ENCODE measurements at regions not wholly inside any gene's neighbourhood (a gene's known extent, or its start where the extent isn't known, plus 50 kb on each side); places are given as distances from the start of the nearest gene placed in this dataset.
A peak's percentile ranks its signal among the peaks of the same experiment; 100 is the strongest.

- Histone ChIP-seq H3K9me2 (no peaks in the 10 kb centered on the region), H3K9ac (no peak overlapping the region), H3K4me1 (ENCODE audit: control insufficient read depth in 1 of 2, insufficient read depth in 2 of 2, low read depth in 1 of 2, low read length in 1 of 2) (peaks cover 0 to 4% of the 10 kb centered on the region in 2 experiments; a peak in 1 of 4 replicates), H2AFZ (ENCODE audit: low read depth) (no peak overlapping the region), H4K20me1 (ENCODE audit: insufficient read depth) (no peaks in the 10 kb centered on the region), H3K9me3 (peaks cover 10% of the 10 kb centered on the region; the same call in 1 of the 2 replicates), H3K4me2 (no peak overlapping the region), H3K4me3 (ENCODE audit: low read depth in 2 of 2, low read length in 1 of 2) (no peak overlapping the region), H3K36me3 (replicated peaks in 1 of 2; ENCODE audit: control insufficient read depth in 1 of 2, insufficient read depth in 2 of 2, low read length in 1 of 2) (no peaks in the 10 kb centered on the region), H3F3A (replicated peaks; ENCODE audit: insufficient read depth) (no peaks in the 10 kb centered on the region), H3K27ac (ENCODE audit: low read depth in 2 of 2, low read length in 1 of 2) (no peak overlapping the region), H3K79me2 (ENCODE audit: insufficient read depth) (no peaks in the 10 kb centered on the region), H3K27me3 (ENCODE audit: insufficient read depth) (no peaks in the 10 kb centered on the region)
- WGBS (ENCODE audit: low lambda C conversion rate): 17% methylated on average over 4 of the region's 4 CpGs
- POLR2A ChIA-PET: no interaction called here
- TF ChIP-seq RXRA (IDR thresholded peaks at IDR 0.05; ENCODE audit: borderline replicate concordance, low read depth) (no peak), CHD2 (IDR thresholded peaks at IDR 0.05; ENCODE audit: low read length, partially characterized antibody) (no peak), ZBTB33 (IDR thresholded peaks at IDR 0.05; ENCODE audit: borderline replicate concordance, low read depth) (no peak), SIN3A (IDR thresholded peaks at IDR 0.05; ENCODE audit: borderline replicate concordance, low read depth, low read length) (no peak), FOSL2 (IDR thresholded peaks at IDR 0.05; ENCODE audit: borderline replicate concordance, low read depth) (no peak), FOXJ3 (CRISPR knock-in tag; IDR thresholded peaks at IDR 0.05) (no peak)
- DNase-seq: no peak
- CTCF ChIA-PET: no interaction called here
Measured at GRCh38 chr10:128596906-128597305, 470.7 kb upstream of the MKI67 start.

GRCh38 chr10:128599030-128599429, 472.8 kb upstream of the MKI67 start:
- H3F3A ChIP-seq (replicated peaks; ENCODE audit: insufficient read depth): no peaks in the 10 kb centered on the region
- ChIA-PET POLR2A (no interaction called here), CTCF (interaction anchor here (1.2 to 1.6 kb wide), 2 partner anchors 9 to 387 kb away, joined by 4 to 5 read pairs; no protein-coding TSS in a partner anchor)
- no peak overlapping the region for H3K4me2 ChIP-seq
- no peak overlapping the region for H3K9ac ChIP-seq
- no peak overlapping the region for H3K27ac ChIP-seq (ENCODE audit: low read depth in 2 of 2, low read length in 1 of 2)
- H3K4me1 ChIP-seq (ENCODE audit: control insufficient read depth in 1 of 2, insufficient read depth in 2 of 2, low read depth in 1 of 2, low read length in 1 of 2): peaks cover 0 to 4% of the 10 kb centered on the region in 2 experiments; a peak in 1 of 4 replicates
- no peaks in the 10 kb centered on the region for H3K36me3 ChIP-seq (replicated peaks in 1 of 2; ENCODE audit: control insufficient read depth in 1 of 2, insufficient read depth in 2 of 2, low read length in 1 of 2)
- H3K9me2 ChIP-seq: no peaks in the 10 kb centered on the region
- TF ChIP-seq TAF1 (IDR thresholded peaks at IDR 0.05; ENCODE audit: borderline replicate concordance, low read depth, low read length) (no peak), RCOR1 (IDR thresholded peaks at IDR 0.05; ENCODE audit: low read length) (no peak), SIN3A (IDR thresholded peaks at IDR 0.05; ENCODE audit: borderline replicate concordance, low read depth, low read length) (no peak), FOXJ3 (CRISPR knock-in tag; IDR thresholded peaks at IDR 0.05) (no peak), JUND (IDR thresholded peaks at IDR 0.05) (no peak), RAD21 (IDR thresholded peaks at IDR 0.05; ENCODE audit: low read length) (no peak)
- H3K79me2 ChIP-seq (ENCODE audit: insufficient read depth): no peaks in the 10 kb centered on the region
- H3K9me3 ChIP-seq: peaks cover 10% of the 10 kb centered on the region; the same call in 1 of the 2 replicates
- no peaks in the 10 kb centered on the region for H4K20me1 ChIP-seq (ENCODE audit: insufficient read depth)
- H3K27me3 ChIP-seq (ENCODE audit: insufficient read depth): no peaks in the 10 kb centered on the region
- H3K4me3 ChIP-seq (ENCODE audit: low read depth in 2 of 2, low read length in 1 of 2): no peak overlapping the region
- no peak overlapping the region for H2AFZ ChIP-seq (ENCODE audit: low read depth)
- DNase-seq: no peak
- 12% methylated on average over 2 of the region's 2 CpGs for WGBS (ENCODE audit: low lambda C conversion rate)

- WGBS (ENCODE audit: low lambda C conversion rate): 34% methylated on average over 4 of the region's 4 CpGs
- CTCF ChIA-PET: interaction anchor here (1.2 to 1.6 kb wide), 2 partner anchors 9 to 388 kb away, joined by 4 to 5 read pairs; no protein-coding TSS in a partner anchor
- no peak for DNase-seq
Measured at GRCh38 chr10:128599538-128599937, 473.3 kb upstream of the MKI67 start.

More at GRCh38 chr10:128599538-128599937, 473.3 kb upstream of the MKI67 start:
- H3F3A ChIP-seq (replicated peaks; ENCODE audit: insufficient read depth): no peaks in the 10 kb centered on the region
- H3K79me2 ChIP-seq (ENCODE audit: insufficient read depth): no peaks in the 10 kb centered on the region
- H3K27me3 ChIP-seq (ENCODE audit: insufficient read depth): no peaks in the 10 kb centered on the region
- POLR2A ChIA-PET: no interaction called here
- H3K9me3 ChIP-seq: peaks cover 10% of the 10 kb centered on the region; the same call in 1 of the 2 replicates
- no peak overlapping the region for H3K4me3 ChIP-seq (ENCODE audit: low read depth in 2 of 2, low read length in 1 of 2)
- no peak overlapping the region for H2AFZ ChIP-seq (ENCODE audit: low read depth)
- no peak overlapping the region for H3K9ac ChIP-seq
- no peak for TF ChIP-seq RCOR1 (IDR thresholded peaks at IDR 0.05; ENCODE audit: low read length)
- TF ChIP-seq EP300 (IDR thresholded peaks at IDR 0.05; ENCODE audit: borderline replicate concordance in 1 of 2, low read depth in 1 of 2, low read length in 1 of 2): peak in 1 of 2 experiments; percentile 60; a peak in 1 of 4 replicates
- peak; percentile 84 for TF ChIP-seq GATA2 (CRISPR knock-in tag; IDR thresholded peaks at IDR 0.05)
- peak; percentile 60; the same call in 1 of the 2 replicates for TF ChIP-seq FOXJ3 (CRISPR knock-in tag; IDR thresholded peaks at IDR 0.05)
- no peak overlapping the region for H3K4me2 ChIP-seq
- H3K36me3 ChIP-seq (replicated peaks in 1 of 2; ENCODE audit: control insufficient read depth in 1 of 2, insufficient read depth in 2 of 2, low read length in 1 of 2): no peaks in the 10 kb centered on the region
- H4K20me1 ChIP-seq (ENCODE audit: insufficient read depth): no peaks in the 10 kb centered on the region
- no peaks in the 10 kb centered on the region for H3K9me2 ChIP-seq
- H3K27ac ChIP-seq (ENCODE audit: low read depth in 2 of 2, low read length in 1 of 2): no peak overlapping the region
- H3K4me1 ChIP-seq (ENCODE audit: control insufficient read depth in 1 of 2, insufficient read depth in 2 of 2, low read depth in 1 of 2, low read length in 1 of 2): peaks cover 0 to 4% of the 10 kb centered on the region in 2 experiments; a peak in 1 of 4 replicates
